IMR-90 (cell line): ENCODE measurements at regions not wholly inside any gene's neighbourhood (a gene's known extent, or its start where the extent isn't known, plus 50 kb on each side); places are given as distances from the start of the nearest gene placed in this dataset.

Source experiments
- ATAC-seq: fragments of 200-7000 bp; cut with Tn5 transposase; 2 replicates; pipeline ENCODE4 v1.9.1; 2020; ENCODE audit warnings: low read depth, mild to moderate bottlenecking, moderate library complexity
- BruUV-seq: library from RNA; stranded (reverse); fragments of 400-500 nt; replicated peaks from 2 replicates; lab custom pipeline; 2021; lab: Mats Ljungman, UMichigan
- CTCF ChIA-PET: fragments of 300-600 bp; formaldehyde crosslinking; extraction: SDS; loops from one replicate; lab custom pipeline; 2021; ENCODE audit warnings: antibody characterized with exemption; lab: Yijun Ruan, JAX
- POLR2A ChIA-PET: fragments of 300-600 bp; sonication (Branson Sonifier 250); formaldehyde crosslinking; loops from one replicate; lab custom pipeline; 2022; ENCODE audit warnings: antibody characterized with exemption; ENCODE audit not compliant: unreplicated experiment; lab: Charles Lee
- DNase-seq: peaks from one replicate; pipeline ENCODE4 v3.0.0; 2013
- H2AFZ ChIP-seq: replicated peaks from 2 replicates; pipeline ENCODE3; 2013; ENCODE audit warnings: low read length, mild to moderate bottlenecking; ENCODE audit not compliant: poor library complexity
- H2AK5ac ChIP-seq: 2 replicates; pipeline ENCODE4 v1.6.1; 2013; ENCODE audit warnings: low read depth, low read length, inconsistent platforms
- H2AK9ac ChIP-seq: replicated peaks from 2 replicates; pipeline ENCODE3; 2013; ENCODE audit warnings: mild to moderate bottlenecking, low read depth, low read length, moderate library complexity; ENCODE audit not compliant: poor library complexity
- H2BK120ac ChIP-seq: 2 replicates; pipeline ENCODE4 v1.6.1; 2013; ENCODE audit warnings: low read depth, low read length, inconsistent platforms
- H2BK15ac ChIP-seq: 3 replicates; pipeline ENCODE4 v1.6.1; 2013; ENCODE audit warnings: low read depth, low read length, inconsistent platforms
- H2BK20ac ChIP-seq: 2 replicates; pipeline ENCODE4 v1.6.1; 2013; ENCODE audit warnings: low read depth, mild to moderate bottlenecking, inconsistent platforms, low read length, moderate library complexity
- H2BK5ac ChIP-seq: 2 replicates; pipeline ENCODE4 v1.6.1; 2013; ENCODE audit warnings: mild to moderate bottlenecking, low read depth, low read length, inconsistent platforms; ENCODE audit not compliant: poor library complexity, severe bottlenecking
- H3K14ac ChIP-seq: replicated peaks from 2 replicates; pipeline ENCODE4 v1.6.1; 2013; ENCODE audit warnings: low read depth, low read length, inconsistent platforms
- H3K18ac ChIP-seq: 2 replicates; pipeline ENCODE4 v1.6.1; 2013; ENCODE audit warnings: low read depth, low read length, control low read depth
- H3K23ac ChIP-seq: 2 replicates; pipeline ENCODE4 v1.6.1; 2013; ENCODE audit warnings: low read depth, low read length, inconsistent platforms
- H3K27ac ChIP-seq: 2 replicates; pipeline ENCODE4 v1.5.1; 2013; ENCODE audit warnings: mild to moderate bottlenecking, control low read depth, low read length; ENCODE audit not compliant: insufficient read depth
- H3K27me3 ChIP-seq: 2 replicates; pipeline ENCODE4 v1.6.1; 2013; ENCODE audit warnings: low read length; ENCODE audit not compliant: control insufficient read depth, insufficient read depth
- H3K36me3 ChIP-seq: 2 replicates; pipeline ENCODE4 v1.6.1; 2013; ENCODE audit warnings: low read length, mixed read lengths; ENCODE audit not compliant: control insufficient read depth, insufficient read depth
- H3K4ac ChIP-seq: 2 replicates; pipeline ENCODE4 v1.6.1; 2013; ENCODE audit warnings: low read depth, low read length, inconsistent platforms
- H3K4me1 ChIP-seq: 2 replicates; pipeline ENCODE4 v1.6.1; 2013; ENCODE audit warnings: low read length, mixed read lengths; ENCODE audit not compliant: control insufficient read depth, insufficient read depth
- H3K4me2 ChIP-seq: 2 replicates; pipeline ENCODE4 v1.6.1; 2013; ENCODE audit warnings: low read depth, mild to moderate bottlenecking, control low read depth, low read length, moderate library complexity
- H3K4me3 ChIP-seq: 2 replicates; pipeline ENCODE4 v1.5.1; 2013; ENCODE audit warnings: low read depth, mild to moderate bottlenecking, control low read depth, low read length, moderate library complexity; ENCODE audit not compliant: insufficient read depth
- H3K56ac ChIP-seq: 2 replicates; pipeline ENCODE4 v1.6.1; 2013; ENCODE audit warnings: low read length, inconsistent platforms; ENCODE audit not compliant: insufficient read depth; ENCODE audit errors: extremely low read depth
- H3K79me1 ChIP-seq, 2 experiments: 2 replicates each; pipeline ENCODE4 v1.6.1; 2013; ENCODE audit warnings: low read length in 2 of 2, inconsistent platforms in 1 of 2, low read depth in 1 of 2
- H3K9ac ChIP-seq: 2 replicates; pipeline ENCODE4 v1.6.1; 2013; ENCODE audit warnings: low read depth, low read length, control low read depth
- H3K9me1 ChIP-seq: 2 replicates; pipeline ENCODE4 v1.6.1; 2013; ENCODE audit warnings: low read length, inconsistent platforms; ENCODE audit not compliant: insufficient read depth
- H3K9me3 ChIP-seq: 2 replicates; pipeline ENCODE4 v1.6.1; 2013; ENCODE audit warnings: low read length; ENCODE audit not compliant: control insufficient read depth, insufficient read depth
- H4K20me1 ChIP-seq: 2 replicates; pipeline ENCODE4 v1.6.1; 2013; ENCODE audit warnings: low read length, inconsistent platforms; ENCODE audit not compliant: insufficient read depth
- H4K5ac ChIP-seq: 2 replicates; pipeline ENCODE4 v1.6.1; 2013; ENCODE audit warnings: mild to moderate bottlenecking, low read depth, low read length, control low read depth
- H4K8ac ChIP-seq, 2 experiments: 2 replicates each; pipeline ENCODE4 v1.6.1; 2013; ENCODE audit warnings: low read depth in 2 of 2, low read length in 2 of 2, control low read depth in 1 of 2, inconsistent platforms in 1 of 2
- H4K91ac ChIP-seq: 2 replicates; pipeline ENCODE4 v1.6.1; 2013; ENCODE audit warnings: low read depth, low read length, inconsistent platforms; ENCODE audit not compliant: insufficient read depth
- BHLHE40 ChIP-seq: fragments of 150-350 bp; IDR thresholded peaks from 2 replicates; pipeline ENCODE4 v1.6.1; 2016; ENCODE audit warnings: mild to moderate bottlenecking, low read depth, low read length
- CEBPB ChIP-seq: IDR thresholded peaks from 2 replicates; pipeline ENCODE4 v1.6.1; 2012; ENCODE audit warnings: low read depth, low read length, improper control_type of control experiment
- CHD1 ChIP-seq: IDR thresholded peaks from 2 replicates; pipeline ENCODE4 v1.6.1; 2012; ENCODE audit warnings: low read depth, low read length, improper control_type of control experiment
- FOS ChIP-seq: fragments of 150-350 bp; IDR thresholded peaks from 2 replicates; pipeline ENCODE4 v1.6.1; 2016; ENCODE audit warnings: low read depth, low read length
- MAFK ChIP-seq: IDR thresholded peaks from 2 replicates; pipeline ENCODE4 v1.6.1; 2012; ENCODE audit warnings: low read depth, low read length, improper control_type of control experiment
- MAZ ChIP-seq: IDR thresholded peaks from 2 replicates; pipeline ENCODE4 v1.6.1; 2012; ENCODE audit warnings: low read depth, mild to moderate bottlenecking, low read length, improper control_type of control experiment, moderate library complexity, borderline replicate concordance
- MXI1 ChIP-seq: IDR thresholded peaks from 2 replicates; pipeline ENCODE4 v1.6.1; 2012; ENCODE audit warnings: low read depth, mild to moderate bottlenecking, low read length, moderate library complexity, borderline replicate concordance
- NFE2L2 ChIP-seq: fragments of 150-350 bp; IDR thresholded peaks from 2 replicates; pipeline ENCODE4 v1.6.1; 2016; ENCODE audit warnings: low read depth, mild to moderate bottlenecking, low read length
- POLR2A ChIP-seq: IDR thresholded peaks from 2 replicates; pipeline ENCODE4 v1.6.1; 2012; ENCODE audit warnings: mild to moderate bottlenecking, low read depth, low read length
- RAD21 ChIP-seq: IDR thresholded peaks from 2 replicates; pipeline ENCODE4 v1.6.1; 2012; ENCODE audit warnings: low read length, improper control_type of control experiment
- RCOR1 ChIP-seq: IDR thresholded peaks from 2 replicates; pipeline ENCODE4 v1.6.1; 2012; ENCODE audit warnings: mild to moderate bottlenecking, low read length, improper control_type of control experiment; ENCODE audit not compliant: insufficient replicate concordance
- RFX5 ChIP-seq: IDR thresholded peaks from 2 replicates; pipeline ENCODE4 v1.8.0; 2012; ENCODE audit warnings: low read depth, mild to moderate bottlenecking, low read length, moderate library complexity
- SMC3 ChIP-seq: fragments of 150-350 bp; IDR thresholded peaks from 2 replicates; pipeline ENCODE4 v1.6.1; 2016; ENCODE audit warnings: low read depth, mild to moderate bottlenecking, antibody characterized with exemption, low read length, moderate library complexity
- WGBS, 2 experiments: methylation state at CpG; one replicate each; pipeline versions ENCODE4 v1.1.5 to v1.1.7; 2013; ENCODE audit warnings: missing lambda C conversion rate in 2 of 2; ENCODE audit not compliant: insufficient read length in 1 of 2; ENCODE audit errors: extremely low coverage in 2 of 2; 5-methylcytosine and 5-hydroxymethylcytosine counted together
- dilution Hi-C: fragments of 300-500 bp; cut with HindIII; formaldehyde crosslinking; loops from one replicate; pipeline ENCODE4 v1.14.3; 2018; ENCODE audit warnings: low sequenced_read_pairs; ENCODE audit not compliant: unreplicated experiment
- in situ Hi-C: fragments of 300-500 bp; cut with MboI; formaldehyde crosslinking; loops from 3 replicates; pipeline ENCODE4 v1.14.3; 2019; ENCODE audit warnings: low sequenced_read_pairs, inconsistent platforms, mixed read lengths
- intact Hi-C: fragments of 100-400 bp; cut with micrococcal nuclease; formaldehyde crosslinking; loops from 2 replicates; pipeline ENCODE4 v1.10.0; 2022
- TF ChIP-seq, protein P1 (sequence below): fragments of 150-350 bp; IDR thresholded peaks from 2 replicates; pipeline ENCODE4 v1.6.1; 2017; ENCODE audit warnings: mild to moderate bottlenecking, antibody characterized with exemption, low read length, low read depth
- TF ChIP-seq, protein P2 (sequence below): fragments of 150-350 bp; IDR thresholded peaks from 2 replicates; pipeline ENCODE4 v1.6.1; 2016; ENCODE audit warnings: low read depth, mild to moderate bottlenecking, low read length, moderate library complexity, borderline replicate concordance
- TF ChIP-seq, protein P3 (sequence below): conservative IDR thresholded peaks from 2 replicates; pipeline ENCODE4 v1.5.1; 2012; ENCODE audit warnings: mild to moderate bottlenecking, low read depth, low read length, improper control_type of control experiment

DNA sequence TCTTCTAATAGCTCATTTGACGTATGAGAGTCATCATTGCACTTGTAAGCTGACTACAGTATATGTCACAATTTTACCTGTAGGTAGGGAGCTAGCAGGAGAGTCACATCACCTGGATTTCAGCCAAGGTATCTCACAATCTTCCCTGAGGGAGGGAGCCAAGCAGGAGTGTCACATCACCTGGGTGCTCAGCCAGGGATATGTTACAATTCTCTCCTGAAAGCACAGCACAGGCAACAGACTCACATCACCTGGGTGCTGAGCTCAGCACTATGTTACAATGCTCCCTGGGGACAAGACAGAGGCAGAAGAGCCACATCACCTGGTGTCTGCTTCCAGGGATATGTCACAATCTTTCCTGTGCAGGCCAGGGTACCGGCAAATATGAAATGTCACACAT, 51.5 kb upstream of the ZNF730 start:
- no peak overlapping the region for H2BK5ac ChIP-seq
- POLR2A ChIA-PET, result no interaction called here
- TF ChIP-seq POLR2A, result no peak
- TF ChIP-seq CHD1, result no peak
- TF ChIP-seq, protein P1, sequence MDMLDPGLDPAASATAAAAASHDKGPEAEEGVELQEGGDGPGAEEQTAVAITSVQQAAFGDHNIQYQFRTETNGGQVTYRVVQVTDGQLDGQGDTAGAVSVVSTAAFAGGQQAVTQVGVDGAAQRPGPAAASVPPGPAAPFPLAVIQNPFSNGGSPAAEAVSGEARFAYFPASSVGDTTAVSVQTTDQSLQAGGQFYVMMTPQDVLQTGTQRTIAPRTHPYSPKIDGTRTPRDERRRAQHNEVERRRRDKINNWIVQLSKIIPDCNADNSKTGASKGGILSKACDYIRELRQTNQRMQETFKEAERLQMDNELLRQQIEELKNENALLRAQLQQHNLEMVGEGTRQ, result no peak
- no peak for TF ChIP-seq RFX5
- TF ChIP-seq NFE2L2, result no peak
- no peak for TF ChIP-seq MXI1
- no peak for TF ChIP-seq BHLHE40
- TF ChIP-seq MAZ, result no peak
- no peak for TF ChIP-seq MAFK
- no peak for TF ChIP-seq FOS
- TF ChIP-seq SMC3, result no peak
- TF ChIP-seq, protein P2, sequence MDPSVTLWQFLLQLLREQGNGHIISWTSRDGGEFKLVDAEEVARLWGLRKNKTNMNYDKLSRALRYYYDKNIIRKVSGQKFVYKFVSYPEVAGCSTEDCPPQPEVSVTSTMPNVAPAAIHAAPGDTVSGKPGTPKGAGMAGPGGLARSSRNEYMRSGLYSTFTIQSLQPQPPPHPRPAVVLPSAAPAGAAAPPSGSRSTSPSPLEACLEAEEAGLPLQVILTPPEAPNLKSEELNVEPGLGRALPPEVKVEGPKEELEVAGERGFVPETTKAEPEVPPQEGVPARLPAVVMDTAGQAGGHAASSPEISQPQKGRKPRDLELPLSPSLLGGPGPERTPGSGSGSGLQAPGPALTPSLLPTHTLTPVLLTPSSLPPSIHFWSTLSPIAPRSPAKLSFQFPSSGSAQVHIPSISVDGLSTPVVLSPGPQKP, result no peak
- TF ChIP-seq RCOR1, result no peak
- TF ChIP-seq, protein P3, sequence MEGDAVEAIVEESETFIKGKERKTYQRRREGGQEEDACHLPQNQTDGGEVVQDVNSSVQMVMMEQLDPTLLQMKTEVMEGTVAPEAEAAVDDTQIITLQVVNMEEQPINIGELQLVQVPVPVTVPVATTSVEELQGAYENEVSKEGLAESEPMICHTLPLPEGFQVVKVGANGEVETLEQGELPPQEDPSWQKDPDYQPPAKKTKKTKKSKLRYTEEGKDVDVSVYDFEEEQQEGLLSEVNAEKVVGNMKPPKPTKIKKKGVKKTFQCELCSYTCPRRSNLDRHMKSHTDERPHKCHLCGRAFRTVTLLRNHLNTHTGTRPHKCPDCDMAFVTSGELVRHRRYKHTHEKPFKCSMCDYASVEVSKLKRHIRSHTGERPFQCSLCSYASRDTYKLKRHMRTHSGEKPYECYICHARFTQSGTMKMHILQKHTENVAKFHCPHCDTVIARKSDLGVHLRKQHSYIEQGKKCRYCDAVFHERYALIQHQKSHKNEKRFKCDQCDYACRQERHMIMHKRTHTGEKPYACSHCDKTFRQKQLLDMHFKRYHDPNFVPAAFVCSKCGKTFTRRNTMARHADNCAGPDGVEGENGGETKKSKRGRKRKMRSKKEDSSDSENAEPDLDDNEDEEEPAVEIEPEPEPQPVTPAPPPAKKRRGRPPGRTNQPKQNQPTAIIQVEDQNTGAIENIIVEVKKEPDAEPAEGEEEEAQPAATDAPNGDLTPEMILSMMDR, result no peak
- TF ChIP-seq RAD21, result no peak
- TF ChIP-seq CEBPB, result no peak

More for the DNA sequence above, 51.5 kb upstream of the ZNF730 start:
- CTCF ChIA-PET, result no interaction called here
- ATAC-seq (no peak), DNase-seq (no peak)
- Histone ChIP-seq H4K20me1 (no peaks in the 10 kb centered on the region), H3K18ac (no peak overlapping the region), H2AK9ac (no peak overlapping the region), H2BK120ac (no peak overlapping the region), H3K9me3 (peaks cover 6% of the 10 kb centered on the region; the same call in 1 of the 2 replicates), H3K56ac (no peak overlapping the region), H2AFZ (no peak overlapping the region), H3K9ac (no peak overlapping the region), H2AK5ac (no peak overlapping the region), H2BK20ac (no peak overlapping the region), H3K4me2 (no peak overlapping the region), H3K4me3 (no peak overlapping the region), H3K9me1 (no peaks in the 10 kb centered on the region), H3K79me1 (no peaks in the 10 kb centered on the region), H3K27me3 (no peaks in the 10 kb centered on the region), H3K14ac (no peak overlapping the region), H3K36me3 (no peaks in the 10 kb centered on the region), H4K5ac (no peak overlapping the region), H4K91ac (no peak overlapping the region), H4K8ac (no peak overlapping the region), H3K23ac (no peak overlapping the region), H2BK15ac (no peak overlapping the region), H3K4ac (no peak overlapping the region), H3K27ac (no peak overlapping the region), H3K4me1 (no peaks in the 10 kb centered on the region)
- dilution Hi-C loops, result no loop called here
- WGBS, 2 experiments, result 100% methylated on average over 1 of the region's 2 CpGs; no CpG with 5 or more reads in 1 of the 2 experiments
- in situ Hi-C loops, result no loop called here
- no TSS peak for BruUV-seq
- intact Hi-C loops, result no loop called here
